Activated T-helper 1 cell treated with anti-CD3 and anti-CD28 coated beads, Interleukin-12 subunit alpha, Interleukin-12 subunit beta, Interleukin-2, Interleukin-4 antibody, amounts not matched to agents 30 ng/mL and 10 ng/mL and 1 ng/mL, durations not matched to agents 14 hours and 24 hours and 36 hours (primary cell): ENCODE measurements at regions not wholly inside any gene's neighbourhood (a gene's known extent, or its start where the extent isn't known, plus 50 kb on each side); places are given as distances from the start of the nearest gene placed in this dataset.

ENCODE experiments used
- DNase-seq: peaks from one replicate; pipeline ENCODE4 v3.0.0; 2021; ENCODE audit warnings: low spot score
- H3K27ac Mint-ChIP-seq: one replicate; pipeline ENCODE4 v1.8.0; 2021; ENCODE audit warnings: mild to moderate bottlenecking, mixed read lengths
- H3K27me3 Mint-ChIP-seq: one replicate; pipeline ENCODE4 v1.8.0; 2022; ENCODE audit warnings: mild to moderate bottlenecking, moderate library complexity, mixed read lengths; ENCODE audit not compliant: insufficient read depth
- H3K36me3 Mint-ChIP-seq: one replicate; pipeline ENCODE4 v1.8.0; 2021; ENCODE audit warnings: low read depth, mixed read lengths
- H3K4me1 Mint-ChIP-seq: one replicate; pipeline ENCODE4 v1.8.0; 2021; ENCODE audit warnings: low read depth, mixed read lengths
- H3K4me3 Mint-ChIP-seq: one replicate; pipeline ENCODE4 v1.8.0; 2021; ENCODE audit warnings: mild to moderate bottlenecking, moderate library complexity, mixed read lengths
- H3K9me3 Mint-ChIP-seq: one replicate; pipeline ENCODE4 v1.8.0; 2021; ENCODE audit warnings: mixed read lengths
- intact Hi-C: fragments of 100-400 bp; cut with micrococcal nuclease; formaldehyde crosslinking; loops from one replicate; pipeline ENCODE4 v1.15.1; 2024

- no peak overlapping the region for H3K27ac Mint-ChIP-seq
- H3K36me3 Mint-ChIP-seq = no peaks in the 10 kb centered on the region
- H3K4me1 Mint-ChIP-seq = no peaks in the 10 kb centered on the region
- DNase-seq = no peak
- H3K4me3 Mint-ChIP-seq = no peak overlapping the region
- H3K9me3 Mint-ChIP-seq = no peaks in the 10 kb centered on the region
- peaks cover 6% of the 10 kb centered on the region for H3K27me3 Mint-ChIP-seq
- intact Hi-C loops = no loop called here
Observed at GRCh38 chr16:86444261-86444660, 66.1 kb upstream of the FOXF1 start.

DNA sequence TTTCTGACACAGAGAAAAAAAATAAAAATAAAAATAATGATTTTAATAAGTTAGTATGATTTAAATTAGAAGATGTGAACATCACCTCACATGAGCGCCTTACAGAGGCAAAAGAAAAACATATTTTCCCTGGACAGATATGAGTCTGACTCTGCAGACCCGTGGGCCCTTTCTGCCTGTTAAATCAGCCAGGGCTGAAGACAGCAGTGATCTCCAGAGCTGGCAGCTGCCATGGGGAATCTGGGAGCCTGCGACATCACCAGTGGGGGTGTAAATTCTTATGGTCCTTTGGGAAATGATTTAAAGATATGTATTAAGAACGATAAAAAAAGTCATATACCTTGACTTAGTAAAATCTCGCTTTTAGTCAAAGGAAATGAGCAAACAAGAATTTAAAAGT is 65.7 kb upstream of the FOXF1 start:
- Mint-ChIP-seq H3K27me3 (peaks cover 6% of the 10 kb centered on the region), H3K36me3 (no peaks in the 10 kb centered on the region), H3K27ac (no peak overlapping the region), H3K4me3 (no peak overlapping the region), H3K4me1 (no peaks in the 10 kb centered on the region), H3K9me3 (no peaks in the 10 kb centered on the region)
- intact Hi-C loops = no loop called here
- DNase-seq = no peak

- no peak overlapping the region for H3K4me3 Mint-ChIP-seq
- intact Hi-C loops = no loop called here
- H3K4me1 Mint-ChIP-seq = no peaks in the 10 kb centered on the region
- no peak for DNase-seq
- H3K36me3 Mint-ChIP-seq = no peaks in the 10 kb centered on the region
- peaks cover 6% of the 10 kb centered on the region for H3K27me3 Mint-ChIP-seq
- H3K9me3 Mint-ChIP-seq = no peaks in the 10 kb centered on the region
- H3K27ac Mint-ChIP-seq = no peak overlapping the region
Observed at GRCh38 chr16:86446279-86446678, 64.0 kb upstream of the FOXF1 start.

GRCh38 chr16:86447228-86447627 is 63.1 kb upstream of the FOXF1 start:
- no peak for DNase-seq
- Mint-ChIP-seq H3K36me3 (no peaks in the 10 kb centered on the region), H3K27me3 (peaks cover 4% of the 10 kb centered on the region), H3K27ac (no peak overlapping the region), H3K4me1 (no peaks in the 10 kb centered on the region), H3K9me3 (no peaks in the 10 kb centered on the region), H3K4me3 (no peak overlapping the region)
- intact Hi-C loops = no loop called here

GRCh38 chr16:86448306-86448890 is 61.9 kb upstream of the FOXF1 start:
- Mint-ChIP-seq H3K9me3 (no peaks in the 10 kb centered on the region), H3K4me3 (no peak overlapping the region), H3K27ac (no peak overlapping the region), H3K4me1 (no peaks in the 10 kb centered on the region), H3K36me3 (no peaks in the 10 kb centered on the region), H3K27me3 (peaks cover 4% of the 10 kb centered on the region)
- intact Hi-C loops = no loop called here
- DNase-seq = no peak

DNA sequence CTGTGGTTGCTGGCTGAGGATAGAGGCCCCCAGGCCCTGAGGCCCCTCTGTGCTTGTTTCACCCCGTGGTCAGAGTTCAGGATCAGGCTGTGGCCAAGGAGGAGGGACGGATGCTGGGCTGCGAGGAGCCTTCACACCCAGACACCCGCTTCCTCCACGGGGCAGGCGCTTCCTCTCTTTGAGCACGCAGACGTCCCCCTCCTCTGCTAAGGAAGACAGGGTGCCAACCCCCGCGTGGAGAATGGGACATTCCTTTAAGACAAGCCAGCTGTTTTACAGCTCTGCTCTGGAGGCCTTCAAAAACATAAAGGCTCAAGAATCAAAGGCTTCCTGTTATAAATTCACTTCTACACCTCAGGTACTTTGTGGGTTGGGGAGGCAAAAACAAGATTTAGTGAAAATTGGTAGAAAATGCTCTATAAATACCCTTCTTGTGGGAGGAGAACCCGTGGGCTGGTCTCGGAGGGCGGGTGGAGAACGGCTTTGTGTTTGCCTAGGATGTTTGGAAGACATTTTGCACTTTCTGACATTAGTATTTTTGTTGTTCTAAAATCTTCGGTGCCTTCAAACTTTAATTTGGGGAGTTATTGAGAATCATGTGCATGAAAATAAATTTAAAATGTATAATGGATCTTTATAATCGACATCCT is 60.8 kb upstream of the FOXF1 start:
- intact Hi-C loops = no loop called here
- no peaks in the 10 kb centered on the region for H3K4me1 Mint-ChIP-seq
- H3K36me3 Mint-ChIP-seq = no peaks in the 10 kb centered on the region
- peaks cover 4% of the 10 kb centered on the region for H3K27me3 Mint-ChIP-seq
- no peak for DNase-seq
- H3K27ac Mint-ChIP-seq = no peak overlapping the region
- H3K4me3 Mint-ChIP-seq = no peak overlapping the region
- H3K9me3 Mint-ChIP-seq = no peaks in the 10 kb centered on the region

DNA sequence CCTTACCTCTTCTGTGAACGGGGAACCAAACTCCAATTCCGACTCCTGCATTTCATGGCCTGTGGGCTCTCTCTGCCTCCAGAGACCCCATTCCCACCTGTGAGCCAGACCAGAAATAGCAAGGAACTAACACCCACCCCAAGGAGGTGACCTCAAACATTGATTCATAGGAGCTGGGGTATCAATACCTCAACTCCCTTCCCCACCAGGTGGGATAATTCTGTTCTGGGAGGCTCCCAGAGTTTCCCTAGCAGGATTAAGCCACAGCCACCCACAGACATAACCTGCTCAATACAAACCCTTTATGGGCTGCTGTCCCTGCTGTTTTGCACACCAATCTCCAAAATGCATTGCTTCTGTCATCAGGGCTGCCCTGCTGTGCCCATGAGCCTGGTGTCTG is 59.6 kb upstream of the FOXF1 start:
- Mint-ChIP-seq H3K4me3 (no peak overlapping the region), H3K36me3 (no peaks in the 10 kb centered on the region), H3K4me1 (no peaks in the 10 kb centered on the region), H3K27ac (no peak overlapping the region), H3K27me3 (no peaks in the 10 kb centered on the region), H3K9me3 (no peaks in the 10 kb centered on the region)
- no peak for DNase-seq
- intact Hi-C loops = no loop called here

DNA sequence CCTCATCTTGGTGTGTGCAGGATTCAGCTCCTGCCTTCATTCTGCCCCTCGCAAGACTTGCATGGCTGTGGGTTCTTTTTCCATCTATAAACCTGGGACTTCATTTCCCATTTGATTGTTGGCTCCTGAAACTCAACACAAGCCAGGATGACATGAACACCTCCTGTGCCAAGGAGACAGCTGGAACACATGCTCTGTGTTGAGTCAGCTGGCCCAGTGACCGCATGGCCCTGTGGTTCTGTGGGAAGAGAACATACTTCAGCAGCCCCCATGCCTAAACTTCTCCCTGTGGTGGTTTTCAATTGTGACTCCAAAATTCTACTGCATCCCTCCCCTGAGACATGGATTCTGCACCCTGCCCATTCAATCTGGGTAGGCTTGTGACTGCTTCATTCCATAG is 57.9 kb upstream of the FOXF1 start:
- DNase-seq = no peak
- peaks cover 2% of the 10 kb centered on the region for H3K27me3 Mint-ChIP-seq
- H3K9me3 Mint-ChIP-seq = no peaks in the 10 kb centered on the region
- no peaks in the 10 kb centered on the region for H3K4me1 Mint-ChIP-seq
- no peak overlapping the region for H3K4me3 Mint-ChIP-seq
- no peak overlapping the region for H3K27ac Mint-ChIP-seq
- H3K36me3 Mint-ChIP-seq = no peaks in the 10 kb centered on the region
- intact Hi-C loops = no loop called here

DNA sequence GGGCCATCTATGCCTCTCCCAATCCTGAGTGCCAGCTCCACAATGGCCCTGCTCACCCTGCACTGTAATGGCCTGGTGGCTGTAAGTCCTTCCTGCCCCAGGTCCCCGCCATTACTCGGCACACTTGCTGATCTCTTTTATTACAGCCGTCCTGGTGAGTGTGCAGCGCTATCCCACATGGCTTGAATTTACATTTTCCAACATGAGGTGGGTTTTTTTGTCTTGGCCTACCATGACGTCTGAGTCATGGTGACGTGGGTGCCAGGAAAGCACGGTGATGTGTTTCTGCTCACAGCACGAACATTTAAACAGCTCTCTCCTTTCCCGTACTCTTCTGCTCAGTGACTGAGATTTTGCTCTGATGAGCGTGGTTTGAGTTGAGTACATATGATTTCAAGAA is 55.2 kb upstream of the FOXF1 start:
- H3K4me1 Mint-ChIP-seq = no peaks in the 10 kb centered on the region
- no peak overlapping the region for H3K4me3 Mint-ChIP-seq
- H3K36me3 Mint-ChIP-seq = no peaks in the 10 kb centered on the region
- no peak for DNase-seq
- no peak overlapping the region for H3K27ac Mint-ChIP-seq
- intact Hi-C loops = no loop called here
- H3K9me3 Mint-ChIP-seq = no peaks in the 10 kb centered on the region
- H3K27me3 Mint-ChIP-seq = peaks cover 2% of the 10 kb centered on the region

GRCh38 chr16:86455640-86456039 is 54.7 kb upstream of the FOXF1 start:
- intact Hi-C loops = no loop called here
- H3K27me3 Mint-ChIP-seq = peaks cover 2% of the 10 kb centered on the region

GRCh38 chr16:86457501-86458148 is 52.7 kb upstream of the FOXF1 start:
- Mint-ChIP-seq H3K4me3 (no peak overlapping the region), H3K27me3 (peaks cover 2% of the 10 kb centered on the region), H3K9me3 (peaks cover 9% of the 10 kb centered on the region), H3K27ac (no peak overlapping the region), H3K36me3 (no peaks in the 10 kb centered on the region), H3K4me1 (no peaks in the 10 kb centered on the region)
- no peak for DNase-seq
- intact Hi-C loops = no loop called here

More at GRCh38 chr16:86455640-86456039, 54.7 kb upstream of the FOXF1 start:
- Mint-ChIP-seq H3K36me3 (no peaks in the 10 kb centered on the region), H3K4me3 (no peak overlapping the region), H3K27ac (no peak overlapping the region), H3K4me1 (no peaks in the 10 kb centered on the region), H3K9me3 (peaks cover under 1% of the 10 kb centered on the region)
- DNase-seq = no peak

DNA sequence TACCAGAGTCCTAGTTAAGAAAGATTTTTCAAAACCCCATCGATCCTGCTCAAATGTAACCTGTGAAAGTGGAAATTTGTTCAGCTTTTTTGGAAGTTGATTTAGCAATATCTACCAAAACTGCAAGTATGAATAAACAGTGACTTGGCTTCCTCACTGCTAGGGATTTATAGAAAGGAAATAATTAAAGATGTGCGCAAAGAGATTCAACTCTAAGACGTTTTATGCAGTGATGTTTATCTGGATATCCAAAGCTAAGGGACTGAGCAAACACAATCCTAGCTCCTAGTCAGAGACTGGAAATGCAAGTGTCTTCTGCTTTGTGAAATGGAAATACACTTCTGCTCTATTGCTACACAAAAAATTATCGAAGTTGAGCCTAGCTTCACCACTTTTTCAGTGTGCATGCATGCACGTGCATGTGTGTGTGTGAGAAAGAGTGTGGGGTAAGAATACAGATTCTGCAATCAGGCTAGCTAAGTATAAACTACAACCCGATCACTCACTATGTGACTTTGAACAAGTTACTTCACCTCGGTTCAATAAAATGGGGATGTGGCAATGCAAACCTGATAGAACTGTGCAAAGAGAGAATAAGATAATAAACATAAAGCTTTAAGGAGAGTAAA is 52.1 kb upstream of the FOXF1 start:
- H3K27ac Mint-ChIP-seq = no peak overlapping the region
- intact Hi-C loops = no loop called here
- DNase-seq = no peak
- peaks cover 9% of the 10 kb centered on the region for H3K9me3 Mint-ChIP-seq
- H3K4me3 Mint-ChIP-seq = no peak overlapping the region
- peaks cover 2% of the 10 kb centered on the region for H3K27me3 Mint-ChIP-seq
- H3K4me1 Mint-ChIP-seq = no peaks in the 10 kb centered on the region
- no peaks in the 10 kb centered on the region for H3K36me3 Mint-ChIP-seq

- no peak overlapping the region for H3K27ac Mint-ChIP-seq
- intact Hi-C loops = no loop called here
- peaks cover 2% of the 10 kb centered on the region for H3K27me3 Mint-ChIP-seq
- H3K36me3 Mint-ChIP-seq = no peaks in the 10 kb centered on the region
- H3K4me1 Mint-ChIP-seq = no peaks in the 10 kb centered on the region
- H3K4me3 Mint-ChIP-seq = no peak overlapping the region
- no peak for DNase-seq
- peaks cover 15% of the 10 kb centered on the region for H3K9me3 Mint-ChIP-seq
Observed at GRCh38 chr16:86459266-86459665, 51.1 kb upstream of the FOXF1 start.
